H9 (cell line): ENCODE measurements at regions not wholly inside any gene's neighbourhood (a gene's known extent, or its start where the extent isn't known, plus 50 kb on each side); places are given as distances from the start of the nearest gene placed in this dataset.

Source experiments
- DNase-seq: peaks from one replicate; pipeline ENCODE4 v3.0.0-alpha.2; 2017
- H2AFZ ChIP-seq: one replicate; pipeline ENCODE4 v1.6.1; 2013; ENCODE audit warnings: mild to moderate bottlenecking, low read length, control low read depth, moderate library complexity
- H2AK5ac ChIP-seq: 2 replicates; pipeline ENCODE4 v1.6.1; 2013; ENCODE audit warnings: low read length, control low read depth, mixed read lengths; ENCODE audit not compliant: insufficient read length
- H2BK120ac ChIP-seq: one replicate; pipeline ENCODE4 v1.6.1; 2013; ENCODE audit warnings: low read depth, mild to moderate bottlenecking, low read length, control low read depth, inconsistent platforms; ENCODE audit not compliant: poor library complexity, severe bottlenecking
- H2BK12ac ChIP-seq: 2 replicates; pipeline ENCODE4 v1.6.1; 2013; ENCODE audit warnings: low read length, control low read depth, mixed read lengths, low read depth; ENCODE audit not compliant: insufficient read length
- H2BK15ac ChIP-seq: 2 replicates; pipeline ENCODE4 v1.6.1; 2013; ENCODE audit warnings: low read depth, low read length, control low read depth
- H2BK20ac ChIP-seq: one replicate; pipeline ENCODE4 v1.6.1; 2013; ENCODE audit warnings: low read depth, mild to moderate bottlenecking, low read length, control low read depth, inconsistent platforms; ENCODE audit not compliant: poor library complexity, severe bottlenecking
- H2BK5ac ChIP-seq: 2 replicates; pipeline ENCODE4 v1.6.1; 2013; ENCODE audit warnings: low read length, control low read depth, mixed read lengths; ENCODE audit not compliant: insufficient read length
- H3K14ac ChIP-seq: 2 replicates; pipeline ENCODE4 v1.6.1; 2013; ENCODE audit warnings: low read length, control low read depth; ENCODE audit not compliant: insufficient read depth
- H3K18ac ChIP-seq: 2 replicates; pipeline ENCODE4 v1.6.1; 2013; ENCODE audit warnings: low read depth, mild to moderate bottlenecking, mixed read lengths, low read length, control low read depth; ENCODE audit not compliant: insufficient read length
- H3K23ac ChIP-seq: 2 replicates; pipeline ENCODE4 v1.6.1; 2013; ENCODE audit warnings: low read length, control low read depth, mixed read lengths, low read depth; ENCODE audit not compliant: insufficient read length
- H3K23me2 ChIP-seq: 2 replicates; pipeline ENCODE4 v1.6.1; 2013; ENCODE audit warnings: low read depth, mild to moderate bottlenecking, mixed read lengths, low read length, control low read depth; ENCODE audit not compliant: insufficient read length, poor library complexity, severe bottlenecking
- H3K27ac ChIP-seq: 2 replicates; pipeline ENCODE4 v1.5.1; 2013; ENCODE audit warnings: low read length, control low read depth, mixed read lengths, low read depth; ENCODE audit not compliant: insufficient read length
- H3K27me3 ChIP-seq: 2 replicates; pipeline ENCODE4 v1.6.1; 2013; ENCODE audit warnings: low read length, control low read depth, inconsistent platforms; ENCODE audit not compliant: insufficient read depth
- H3K4ac ChIP-seq: 2 replicates; pipeline ENCODE4 v1.6.1; 2013; ENCODE audit warnings: low read depth, mild to moderate bottlenecking, control low read depth, inconsistent platforms, low read length, moderate library complexity
- H3K4me1 ChIP-seq: 2 replicates; pipeline ENCODE4 v1.6.1; 2013; ENCODE audit warnings: low read length, control low read depth, inconsistent platforms; ENCODE audit not compliant: insufficient read depth
- H3K4me2 ChIP-seq: 2 replicates; pipeline ENCODE4 v1.6.1; 2013; ENCODE audit warnings: low read length, control low read depth, mixed read lengths; ENCODE audit not compliant: insufficient read length, insufficient read depth
- H3K56ac ChIP-seq: 2 replicates; pipeline ENCODE4 v1.6.1; 2013; ENCODE audit warnings: low read depth, mild to moderate bottlenecking, mixed read lengths, low read length, control low read depth; ENCODE audit not compliant: insufficient read length
- H3K79me1 ChIP-seq: 2 replicates; pipeline ENCODE4 v1.6.1; 2013; ENCODE audit warnings: low read depth, mild to moderate bottlenecking, moderate library complexity, low read length, control low read depth, inconsistent platforms; ENCODE audit not compliant: insufficient read depth, poor library complexity, severe bottlenecking
- H3K79me2 ChIP-seq: 2 replicates; pipeline ENCODE4 v1.6.1; 2013; ENCODE audit warnings: low read length, control low read depth, inconsistent platforms; ENCODE audit not compliant: insufficient read depth
- H3K9ac ChIP-seq: 2 replicates; pipeline ENCODE4 v1.6.1; 2013; ENCODE audit warnings: low read length, control low read depth, mixed read lengths; ENCODE audit not compliant: insufficient read length; ENCODE audit errors: extremely low read depth
- H3K9me3 ChIP-seq: one replicate; pipeline ENCODE4 v1.6.1; 2013; ENCODE audit warnings: low read depth, low read length, inconsistent platforms; ENCODE audit not compliant: control insufficient read depth
- H3T11ph ChIP-seq: one replicate; pipeline ENCODE4 v1.6.1; 2013; ENCODE audit warnings: mild to moderate bottlenecking, low read length, control low read depth, inconsistent platforms
- H4K20me1 ChIP-seq: one replicate; pipeline ENCODE4 v1.6.1; 2013; ENCODE audit not compliant: control insufficient read depth, insufficient read length, insufficient read depth
- H4K5ac ChIP-seq: 2 replicates; pipeline ENCODE4 v1.6.1; 2013; ENCODE audit warnings: low read depth, mild to moderate bottlenecking, mixed read lengths, low read length, control low read depth; ENCODE audit not compliant: insufficient read length
- H4K8ac ChIP-seq: replicated peaks from 2 replicates; pipeline ENCODE4 v1.6.1; 2013; ENCODE audit warnings: low read length, control low read depth, mixed read lengths, low read depth; ENCODE audit not compliant: insufficient read length
- H4K91ac ChIP-seq: 2 replicates; pipeline ENCODE4 v1.6.1; 2013; ENCODE audit warnings: low read depth, mild to moderate bottlenecking, moderate library complexity, mixed read lengths, low read length, control low read depth; ENCODE audit not compliant: insufficient read length
- H3K27ac Mint-ChIP-seq, 3 experiments: 2 replicates in 2 of 3; 3 replicates in 1 of 3; pipeline ENCODE4 v1.8.0; 2020 to 2021; ENCODE audit warnings: mixed read lengths in 3 of 3, mild to moderate bottlenecking in 1 of 3, moderate library complexity in 1 of 3
- H3K27me3 Mint-ChIP-seq: 2 replicates; pipeline ENCODE4 v1.8.0; 2021; ENCODE audit warnings: low read depth, mild to moderate bottlenecking, moderate library complexity, mixed read lengths
- H3K36me3 Mint-ChIP-seq, 3 experiments: 2 replicates in 2 of 3; 3 replicates in 1 of 3; pipeline ENCODE4 v1.8.0; 2020 to 2021; ENCODE audit warnings: low read depth in 3 of 3, mixed read lengths in 3 of 3; ENCODE audit not compliant: insufficient read depth in 1 of 3
- H3K4me1 Mint-ChIP-seq, 2 experiments: 2 replicates each; pipeline ENCODE4 v1.8.0; 2020; ENCODE audit warnings: mixed read lengths in 2 of 2
- H3K4me3 Mint-ChIP-seq, 2 experiments: 2 replicates in 1 of 2; 3 replicates in 1 of 2; pipeline ENCODE4 v1.8.0; 2020 to 2021; ENCODE audit warnings: mild to moderate bottlenecking in 2 of 2, mixed read lengths in 2 of 2, moderate library complexity in 1 of 2
- H3K9me3 Mint-ChIP-seq, 2 experiments: 2 replicates in 1 of 2; 3 replicates in 1 of 2; pipeline ENCODE4 v1.8.0; 2020; ENCODE audit warnings: mild to moderate bottlenecking in 2 of 2, mixed read lengths in 2 of 2, moderate library complexity in 1 of 2
- CTCF ChIP-seq: fragments of 200-600 bp; sonication (generic); conservative IDR thresholded peaks from 3 replicates; pipeline ENCODE4 v1.8.0; 2021; ENCODE audit warnings: antibody characterized with exemption, mild to moderate bottlenecking
- WGBS: extraction: QIAGEN DNeasy Blood & Tissue Kit; methylation state at CpG from one replicate; pipeline ENCODE4 v1.1.7; 2013; ENCODE audit warnings: missing lambda C conversion rate, low lambda C conversion rate, mixed read lengths; ENCODE audit not compliant: insufficient read length; ENCODE audit errors: extremely low coverage; 5-methylcytosine and 5-hydroxymethylcytosine counted together

- no peak overlapping the region for H4K91ac ChIP-seq
- no peak overlapping the region for H4K8ac ChIP-seq
- H3K79me2 ChIP-seq, result no peaks in the 10 kb centered on the region
Measured at GRCh38 chr11:116400081-116400480, 372.7 kb downstream of the BUD13 start.

More at GRCh38 chr11:116400081-116400480, 372.7 kb downstream of the BUD13 start:
- no peaks in the 10 kb centered on the region for H3K27me3 Mint-ChIP-seq
- H2BK120ac ChIP-seq, result no peak overlapping the region
- H3K79me1 ChIP-seq, result no peaks in the 10 kb centered on the region
- H2BK12ac ChIP-seq, result no peak overlapping the region
- H3K23ac ChIP-seq, result no peak overlapping the region
- no peaks in the 10 kb centered on the region for H3K9me3 ChIP-seq
- peaks cover 0 to 2% (median 0%) of the 10 kb centered on the region in 3 experiments; a peak in 1 of 7 replicates for H3K36me3 Mint-ChIP-seq
- H3K14ac ChIP-seq, result no peak overlapping the region
- no peak overlapping the region for H3K18ac ChIP-seq
- H3K27me3 ChIP-seq, result no peaks in the 10 kb centered on the region
- no CpG with 5 or more reads among the region's 5 CpGs for WGBS
- H4K5ac ChIP-seq, result no peak overlapping the region
- H3K27ac ChIP-seq, result no peak overlapping the region
- H3K23me2 ChIP-seq, result no peaks in the 10 kb centered on the region
- H2BK15ac ChIP-seq, result no peak overlapping the region
- no peak overlapping the region for H2BK20ac ChIP-seq
- H3K4me1 ChIP-seq, result no peaks in the 10 kb centered on the region; the same call in 1 of the 2 replicates
- no peak overlapping the region for H3T11ph ChIP-seq
- H3K4me1 Mint-ChIP-seq, result peaks cover 32 to 33% of the 10 kb centered on the region in 2 experiments
- no peak overlapping the region for H3K9ac ChIP-seq
- DNase-seq, result no peak
- H3K4me2 ChIP-seq, result no peak overlapping the region
- no peak overlapping the region for H3K4ac ChIP-seq
- no peak overlapping the region for H2AFZ ChIP-seq
- no peak overlapping the region for H2BK5ac ChIP-seq
- H4K20me1 ChIP-seq, result no peaks in the 10 kb centered on the region
- H3K9me3 Mint-ChIP-seq, result no peaks in the 10 kb centered on the region
- no peak overlapping the region for H2AK5ac ChIP-seq
- H3K4me3 Mint-ChIP-seq, result no peak overlapping the region
- H3K56ac ChIP-seq, result no peak overlapping the region
- no peak overlapping the region for H3K27ac Mint-ChIP-seq
- no peak for TF ChIP-seq CTCF
